Activated naive CD4-positive, alpha-beta T cell treated with anti-CD3 and anti-CD28 coated beads, Interleukin-2, amount 50 U/mL, for 24 hours (primary cell): ENCODE measurements at regions not wholly inside any gene's neighbourhood (a gene's known extent, or its start where the extent isn't known, plus 50 kb on each side); places are given as distances from the start of the nearest gene placed in this dataset.
"Not testable (repeated sequence)": the region's sequence is repeated elsewhere in the genome, so short reads cannot be mapped to it uniquely, and the experiment has no call there.

Experiments used
- H3K27ac Mint-ChIP-seq: one replicate; pipeline ENCODE4 v1.8.0; 2021; ENCODE audit warnings: mild to moderate bottlenecking, mixed read lengths
- H3K27me3 Mint-ChIP-seq: one replicate; pipeline ENCODE4 v1.8.0; 2021; ENCODE audit warnings: mixed read lengths
- H3K36me3 Mint-ChIP-seq: one replicate; pipeline ENCODE4 v1.8.0; 2021; ENCODE audit warnings: mixed read lengths
- H3K4me1 Mint-ChIP-seq: one replicate; pipeline ENCODE4 v1.8.0; 2021; ENCODE audit warnings: mixed read lengths
- H3K4me3 Mint-ChIP-seq: one replicate; pipeline ENCODE4 v1.8.0; 2021; ENCODE audit warnings: mild to moderate bottlenecking, mixed read lengths
- H3K9me3 Mint-ChIP-seq: one replicate; pipeline ENCODE4 v1.8.0; 2021; ENCODE audit warnings: mixed read lengths

DNA sequence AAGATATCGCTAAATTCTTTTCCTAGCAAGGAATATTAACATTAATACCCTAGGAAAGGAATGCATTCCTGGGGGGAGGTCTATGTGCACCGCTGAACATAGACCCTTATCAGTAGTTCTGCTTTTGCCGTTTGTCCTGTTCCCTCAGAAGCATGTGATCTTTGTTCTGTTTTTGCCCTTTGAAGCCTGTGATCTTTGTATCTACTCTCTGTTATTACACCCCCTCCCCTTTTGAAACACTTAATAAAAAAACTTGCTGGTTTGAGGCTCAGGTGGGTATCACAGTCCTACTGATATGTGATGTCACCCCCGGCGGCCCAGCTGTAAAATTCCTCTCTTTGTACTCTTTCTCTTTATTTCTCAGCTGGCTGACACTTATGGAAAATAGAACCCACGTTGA lies 172.5 kb downstream of the LIG4 start:
- not testable (repeated sequence) for H3K9me3 Mint-ChIP-seq, H3K36me3 Mint-ChIP-seq, H3K27me3 Mint-ChIP-seq, H3K27ac Mint-ChIP-seq, H3K4me1 Mint-ChIP-seq, H3K4me3 Mint-ChIP-seq

DNA sequence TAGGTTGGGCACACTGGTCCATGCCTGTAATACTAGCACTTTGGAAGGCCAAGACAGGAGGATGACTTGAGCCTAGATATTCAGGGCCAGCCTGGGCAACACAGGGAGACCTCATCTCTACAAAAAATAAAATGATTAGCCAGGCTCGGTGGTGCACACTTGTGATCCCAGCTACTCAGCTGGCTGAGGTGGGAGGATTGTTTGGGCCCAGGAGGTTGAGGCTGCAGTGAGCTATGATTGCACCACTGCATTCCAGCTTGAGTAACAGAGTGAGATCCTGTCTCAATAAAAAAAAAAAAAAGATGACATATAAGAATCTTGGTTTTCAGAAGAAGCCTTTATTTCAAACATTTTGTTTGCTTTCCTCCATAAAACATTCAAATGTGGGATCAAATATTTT lies 178.0 kb downstream of the LIG4 start:
- Mint-ChIP-seq H3K27ac (no peak overlapping the region), H3K27me3 (no peaks in the 10 kb centered on the region), H3K4me1 (no peaks in the 10 kb centered on the region), H3K36me3 (no peaks in the 10 kb centered on the region), H3K4me3 (no peak overlapping the region), H3K9me3 (peaks cover 7% of the 10 kb centered on the region)

DNA sequence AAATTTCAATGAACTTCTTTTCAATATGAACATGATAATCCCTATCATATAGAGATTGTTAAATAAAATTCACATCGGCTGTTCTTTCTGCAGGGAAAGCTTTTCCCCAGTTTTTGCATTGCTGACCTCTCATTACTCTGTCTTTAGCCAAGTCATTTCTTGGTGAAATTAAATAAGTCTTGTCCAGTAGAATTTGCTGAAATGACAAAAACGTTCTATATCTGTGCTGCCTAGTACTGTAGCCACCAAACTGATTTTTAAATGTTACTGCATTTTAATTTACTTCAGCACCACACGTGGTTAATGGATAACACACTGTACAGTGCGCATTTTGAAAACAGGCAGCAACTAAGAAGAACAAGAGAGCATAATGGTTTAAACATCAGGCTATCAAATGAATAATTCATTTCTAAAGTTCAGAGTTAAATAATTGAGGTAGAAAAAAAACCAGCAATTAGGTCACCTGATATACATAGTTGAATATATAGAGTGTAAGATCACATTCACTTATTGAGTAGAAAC lies 178.9 kb downstream of the LIG4 start:
- Mint-ChIP-seq H3K36me3 (no peaks in the 10 kb centered on the region), H3K4me3 (no peak overlapping the region), H3K27me3 (peaks cover under 1% of the 10 kb centered on the region), H3K9me3 (peaks cover 7% of the 10 kb centered on the region), H3K27ac (no peak overlapping the region), H3K4me1 (no peaks in the 10 kb centered on the region)

DNA sequence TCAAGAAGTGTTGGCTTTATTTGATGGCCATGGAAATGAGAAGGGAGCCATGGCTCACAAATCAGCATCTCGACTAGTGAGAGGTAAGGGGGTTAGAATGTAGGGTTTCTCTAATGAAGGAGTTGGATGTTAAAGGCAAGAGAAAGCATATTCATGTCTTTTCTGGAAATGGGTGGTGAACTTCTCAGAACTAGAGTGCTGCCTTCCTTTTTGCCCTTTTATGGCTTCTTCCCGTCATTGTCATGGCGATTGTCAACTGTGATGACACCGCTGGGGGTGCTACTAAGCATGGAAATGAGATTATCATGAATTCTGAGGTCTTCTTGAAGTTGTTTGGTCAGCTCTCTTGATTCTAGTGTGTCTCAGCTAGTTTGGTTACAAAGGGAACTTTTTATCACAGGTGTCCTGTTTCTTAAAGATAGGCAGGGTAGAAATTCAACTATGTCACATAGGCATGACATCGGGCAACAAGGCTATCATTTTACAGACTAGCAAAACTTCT lies 180.4 kb downstream of the LIG4 start:
- Mint-ChIP-seq H3K27ac (no peak overlapping the region), H3K36me3 (no peaks in the 10 kb centered on the region), H3K4me1 (no peaks in the 10 kb centered on the region), H3K4me3 (no peak overlapping the region), H3K9me3 (peaks cover 7% of the 10 kb centered on the region), H3K27me3 (peaks cover 1% of the 10 kb centered on the region)

DNA sequence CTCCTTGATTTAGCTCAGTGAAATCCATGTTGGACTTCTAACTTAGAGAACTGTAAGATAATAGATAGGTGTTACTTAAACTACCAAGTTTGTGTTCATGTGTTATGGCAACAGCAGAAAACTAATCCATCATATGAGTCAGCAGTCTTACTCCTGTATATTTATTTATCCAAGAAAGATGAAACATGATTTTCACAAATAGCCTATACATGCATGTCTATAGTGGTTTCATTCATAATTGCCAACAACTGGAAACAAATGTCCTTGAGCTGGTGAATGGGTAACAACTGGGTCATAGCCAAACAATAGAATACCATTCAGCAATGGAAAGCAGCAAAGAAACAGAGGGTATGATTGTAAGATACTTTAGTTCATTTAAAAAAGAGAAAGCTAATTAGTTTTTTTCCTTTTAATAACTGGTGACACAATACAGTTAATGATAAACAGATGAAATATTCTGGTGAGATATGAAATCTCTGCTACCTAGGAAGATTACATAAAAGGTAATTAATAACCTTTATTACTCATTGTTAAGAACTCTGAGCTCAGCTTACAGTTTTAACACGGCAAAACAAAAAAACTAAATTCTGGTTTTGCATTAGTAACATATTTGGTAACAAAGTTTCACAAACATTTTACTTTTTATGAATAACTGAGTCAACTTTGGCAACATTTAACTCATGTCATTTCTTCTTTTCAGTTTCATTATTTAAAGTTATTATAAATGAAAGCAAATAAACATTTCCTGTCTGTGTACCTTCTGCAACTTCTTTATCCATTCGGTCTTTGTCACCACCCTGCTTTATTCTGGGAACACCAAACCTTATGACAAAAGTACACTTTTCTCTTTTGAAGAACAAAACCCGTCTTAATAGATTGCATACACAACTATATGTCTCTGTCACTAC lies 181.3 kb downstream of the LIG4 start:
- Mint-ChIP-seq H3K27ac (no peak overlapping the region), H3K4me1 (no peaks in the 10 kb centered on the region), H3K9me3 (peaks cover 7% of the 10 kb centered on the region), H3K36me3 (no peaks in the 10 kb centered on the region), H3K4me3 (no peak overlapping the region), H3K27me3 (peaks cover 3% of the 10 kb centered on the region)

DNA sequence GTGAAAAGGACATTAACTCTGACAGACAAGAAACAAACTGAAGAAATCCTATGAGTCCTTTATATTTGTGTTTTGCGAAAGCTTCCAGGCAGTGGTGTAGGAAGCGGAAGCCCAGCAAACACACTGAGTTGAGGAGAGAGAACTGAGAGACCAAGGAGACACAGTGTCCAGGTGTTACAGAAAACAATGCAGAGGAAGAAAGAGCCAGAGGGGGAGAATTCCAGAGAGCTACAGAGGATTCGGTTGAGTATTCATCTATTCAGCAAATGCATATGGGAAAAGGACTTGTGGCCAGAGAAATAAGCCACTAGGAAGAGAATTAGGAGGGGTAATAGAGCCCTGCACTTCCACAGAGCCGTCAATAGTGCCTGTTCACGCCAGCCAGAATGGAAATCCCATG lies 183.5 kb downstream of the LIG4 start:
- Mint-ChIP-seq H3K4me3 (no peak overlapping the region), H3K9me3 (peaks cover 7% of the 10 kb centered on the region), H3K4me1 (no peaks in the 10 kb centered on the region), H3K36me3 (no peaks in the 10 kb centered on the region), H3K27me3 (peaks cover 4% of the 10 kb centered on the region), H3K27ac (no peak overlapping the region)

DNA sequence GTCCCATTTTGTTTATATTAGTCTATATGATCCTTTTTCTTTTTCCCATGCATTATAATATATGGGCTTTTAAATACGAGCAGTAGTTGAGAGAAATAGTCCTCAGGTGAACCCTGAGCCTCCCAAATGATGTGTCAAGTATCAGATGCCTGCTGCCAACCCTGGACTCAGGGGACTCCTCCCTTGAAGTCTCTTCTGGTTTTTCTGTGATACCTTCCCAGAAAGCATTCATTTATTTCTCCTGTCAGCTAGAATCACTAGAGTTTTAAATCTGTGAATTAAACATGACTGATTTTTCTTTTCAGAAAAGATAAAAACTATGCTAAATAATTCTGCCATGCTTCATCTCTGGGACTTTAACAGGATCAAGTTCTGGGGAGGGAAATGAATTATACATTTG lies 184.6 kb downstream of the LIG4 start:
- Mint-ChIP-seq H3K27ac (no peak overlapping the region), H3K27me3 (peaks cover 5% of the 10 kb centered on the region), H3K36me3 (no peaks in the 10 kb centered on the region), H3K9me3 (no peaks in the 10 kb centered on the region), H3K4me1 (no peaks in the 10 kb centered on the region), H3K4me3 (no peak overlapping the region)

DNA sequence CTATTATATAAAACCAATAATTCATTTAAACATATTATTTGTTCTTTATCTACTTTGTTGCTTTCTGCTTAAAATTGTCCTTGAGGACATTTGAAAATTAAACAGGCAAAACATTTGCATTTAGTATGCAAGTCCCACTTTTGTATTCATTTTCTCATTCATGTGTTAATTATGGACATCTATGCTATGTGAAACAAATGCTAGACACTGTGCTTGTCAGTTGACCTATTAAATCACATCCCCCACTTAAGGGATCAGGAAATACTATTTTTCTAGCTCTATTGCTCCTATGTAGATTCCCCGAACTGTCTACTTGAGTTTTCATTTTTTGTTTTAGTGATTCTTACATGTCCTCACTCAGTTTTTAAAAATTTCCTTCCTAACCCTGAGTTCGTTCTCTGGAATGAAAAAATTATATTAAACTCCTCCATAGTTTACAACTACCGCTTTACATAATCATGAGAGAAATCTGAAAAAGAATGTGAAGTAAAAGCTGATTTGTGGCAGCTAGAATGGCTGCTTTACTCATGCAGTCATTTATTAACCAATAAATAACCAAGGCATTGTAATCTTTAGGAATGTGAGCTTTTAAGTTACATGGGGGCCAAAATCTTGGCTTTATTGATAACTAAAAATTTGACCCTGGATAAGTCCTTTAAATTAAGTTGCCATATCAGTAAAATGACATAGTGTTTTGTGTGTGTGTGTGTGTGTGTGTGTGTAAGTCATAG lies 188.5 kb downstream of the LIG4 start:
- no peak overlapping the region for H3K27ac Mint-ChIP-seq
- H3K9me3 Mint-ChIP-seq: no peaks in the 10 kb centered on the region
- no peak overlapping the region for H3K4me3 Mint-ChIP-seq
- no peaks in the 10 kb centered on the region for H3K4me1 Mint-ChIP-seq
- no peaks in the 10 kb centered on the region for H3K36me3 Mint-ChIP-seq
- peaks cover 5% of the 10 kb centered on the region for H3K27me3 Mint-ChIP-seq

DNA sequence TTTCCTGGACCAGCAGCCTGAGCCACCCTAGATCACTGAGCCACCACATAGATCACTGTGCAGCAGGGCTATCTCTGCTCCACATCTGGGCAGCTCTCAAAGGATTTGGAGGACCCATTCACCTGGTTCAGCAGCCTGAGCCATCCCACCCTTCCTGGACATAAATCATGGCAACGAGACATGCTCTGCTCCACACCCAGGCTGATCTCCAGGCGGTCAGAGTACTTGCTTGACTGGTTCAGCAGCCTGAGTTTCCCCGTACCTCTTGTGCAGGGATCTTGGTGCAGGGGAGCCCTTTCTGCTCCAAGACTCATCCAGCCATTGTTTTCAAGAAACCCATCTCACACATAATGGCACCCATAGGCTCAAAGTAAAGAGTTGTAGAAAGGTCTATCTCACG lies 195.3 kb downstream of the LIG4 start:
- H3K4me3 Mint-ChIP-seq: no peak overlapping the region
- H3K27me3 Mint-ChIP-seq: no peaks in the 10 kb centered on the region
- no peaks in the 10 kb centered on the region for H3K9me3 Mint-ChIP-seq
- no peak overlapping the region for H3K27ac Mint-ChIP-seq
- no peaks in the 10 kb centered on the region for H3K36me3 Mint-ChIP-seq
- no peaks in the 10 kb centered on the region for H3K4me1 Mint-ChIP-seq

DNA sequence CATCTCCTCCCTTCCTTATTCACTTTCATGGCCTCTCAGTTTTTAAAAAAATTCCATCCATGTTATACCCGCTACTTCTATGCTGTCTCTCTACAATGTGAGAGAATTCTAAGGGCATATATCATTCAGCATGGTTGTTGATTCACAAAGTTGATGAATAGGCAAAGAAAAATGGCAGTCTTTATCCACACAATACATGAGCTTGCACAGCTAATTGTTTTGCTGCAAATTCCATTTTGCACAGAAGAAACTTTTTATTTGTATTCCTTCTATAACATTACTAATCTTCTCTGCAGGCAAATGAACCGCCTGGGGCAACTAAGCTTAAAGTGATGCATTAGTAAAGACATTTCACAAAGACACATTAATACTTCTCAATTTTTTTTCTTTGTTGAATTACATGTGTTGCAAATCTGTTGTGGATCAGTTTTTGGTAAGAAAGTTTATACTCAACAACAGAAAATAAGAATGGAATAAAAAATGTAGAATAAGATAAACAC lies 196.9 kb downstream of the LIG4 start:
- no peak overlapping the region for H3K27ac Mint-ChIP-seq
- H3K36me3 Mint-ChIP-seq: no peaks in the 10 kb centered on the region
- no peaks in the 10 kb centered on the region for H3K4me1 Mint-ChIP-seq
- peaks cover 2% of the 10 kb centered on the region for H3K27me3 Mint-ChIP-seq
- no peaks in the 10 kb centered on the region for H3K9me3 Mint-ChIP-seq
- H3K4me3 Mint-ChIP-seq: no peak overlapping the region

DNA sequence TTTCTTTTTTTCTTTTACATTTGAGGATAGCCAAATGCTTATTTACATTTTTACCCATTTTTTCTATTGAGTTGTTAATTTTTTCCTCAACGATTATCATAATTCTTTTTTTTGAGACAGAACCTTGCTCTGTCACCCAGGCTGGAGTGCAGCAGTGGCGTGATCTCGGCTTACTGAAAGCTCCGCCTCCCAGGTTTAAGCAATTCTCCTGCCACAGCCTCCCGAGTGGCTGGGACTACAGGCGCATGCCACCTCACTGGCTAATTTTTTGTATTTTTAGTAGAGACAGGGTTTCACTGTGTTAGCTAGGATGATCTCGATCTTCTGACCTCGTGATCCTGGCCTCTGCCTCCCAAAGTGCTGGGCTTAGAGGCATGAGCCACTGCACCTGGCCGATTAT lies 208.7 kb downstream of the LIG4 start:
- Mint-ChIP-seq H3K27ac (no peak overlapping the region), H3K36me3 (no peaks in the 10 kb centered on the region), H3K9me3 (no peaks in the 10 kb centered on the region), H3K4me3 (no peak overlapping the region), H3K4me1 (no peaks in the 10 kb centered on the region), H3K27me3 (no peaks in the 10 kb centered on the region)

DNA sequence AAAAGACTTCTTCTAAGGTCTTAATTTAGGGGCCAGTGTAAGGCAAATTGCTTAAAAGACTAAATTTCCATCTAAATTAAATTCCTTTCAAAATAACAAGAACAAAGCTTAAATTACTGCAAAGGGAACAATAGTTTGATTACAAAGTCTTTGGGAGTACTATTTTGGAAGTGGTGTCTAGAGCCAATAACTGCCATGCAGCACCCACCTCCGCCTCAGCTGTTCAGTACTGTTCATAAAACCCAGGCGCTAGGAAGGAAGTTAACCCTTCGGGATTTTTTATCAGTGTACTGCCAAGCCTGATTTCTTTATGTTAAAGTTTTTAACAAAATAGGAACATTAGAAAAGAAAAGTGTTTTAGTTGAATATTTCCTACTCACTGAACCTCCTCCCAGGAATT lies 210.1 kb downstream of the LIG4 start:
- H3K9me3 Mint-ChIP-seq: no peaks in the 10 kb centered on the region
- H3K27ac Mint-ChIP-seq: no peak overlapping the region
- H3K4me1 Mint-ChIP-seq: no peaks in the 10 kb centered on the region
- H3K36me3 Mint-ChIP-seq: no peaks in the 10 kb centered on the region
- H3K27me3 Mint-ChIP-seq: no peaks in the 10 kb centered on the region
- H3K4me3 Mint-ChIP-seq: no peak overlapping the region

DNA sequence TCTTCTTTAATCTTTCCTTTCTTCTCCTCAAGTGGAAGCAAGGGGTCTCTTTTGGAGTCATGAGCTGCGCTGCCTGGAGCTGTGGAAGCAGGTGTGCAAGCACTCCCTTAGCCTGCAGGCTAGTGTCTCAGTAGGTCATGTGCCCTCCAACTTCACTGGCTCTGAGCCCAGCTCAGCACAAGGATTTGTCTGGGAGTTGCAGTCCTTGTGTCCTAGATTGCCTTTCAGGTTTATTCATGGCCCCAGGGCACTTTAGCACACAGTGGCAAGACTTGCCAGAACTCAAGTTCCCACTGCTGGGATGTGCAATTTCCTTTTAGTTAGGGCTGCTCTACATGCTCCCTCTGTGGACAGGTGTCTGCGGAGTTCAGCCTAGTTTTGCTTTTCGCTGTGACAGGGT lies 211.7 kb downstream of the LIG4 start:
- Mint-ChIP-seq H3K27me3 (no peaks in the 10 kb centered on the region), H3K36me3 (no peaks in the 10 kb centered on the region), H3K4me1 (no peaks in the 10 kb centered on the region), H3K27ac (no peak overlapping the region), H3K4me3 (no peak overlapping the region), H3K9me3 (peaks cover 4% of the 10 kb centered on the region)

DNA sequence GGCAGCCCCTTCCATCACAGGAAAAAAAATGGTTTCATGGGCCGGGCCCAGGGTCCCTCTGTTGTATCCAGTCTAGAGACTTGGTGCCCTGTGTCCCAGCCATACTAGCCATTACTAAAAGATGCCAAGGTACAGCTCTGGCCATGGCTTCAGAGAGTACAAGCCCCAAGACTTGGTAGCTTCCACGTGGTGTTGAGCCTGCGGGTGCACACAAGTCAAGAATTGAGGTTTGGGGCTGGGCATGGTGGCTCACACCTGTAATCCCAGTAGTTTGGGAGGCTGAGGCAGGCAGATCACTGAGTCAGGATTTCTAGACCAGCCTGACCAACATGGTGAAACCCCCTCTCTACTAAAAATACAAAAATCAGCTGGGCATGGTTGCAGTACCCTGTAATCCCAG lies 214.3 kb downstream of the LIG4 start:
- Mint-ChIP-seq H3K4me1 (peaks cover 3% of the 10 kb centered on the region), H3K9me3 (peaks cover 11% of the 10 kb centered on the region), H3K4me3 (no peak overlapping the region), H3K27me3 (no peaks in the 10 kb centered on the region), H3K27ac (no peak overlapping the region), H3K36me3 (no peaks in the 10 kb centered on the region)

DNA sequence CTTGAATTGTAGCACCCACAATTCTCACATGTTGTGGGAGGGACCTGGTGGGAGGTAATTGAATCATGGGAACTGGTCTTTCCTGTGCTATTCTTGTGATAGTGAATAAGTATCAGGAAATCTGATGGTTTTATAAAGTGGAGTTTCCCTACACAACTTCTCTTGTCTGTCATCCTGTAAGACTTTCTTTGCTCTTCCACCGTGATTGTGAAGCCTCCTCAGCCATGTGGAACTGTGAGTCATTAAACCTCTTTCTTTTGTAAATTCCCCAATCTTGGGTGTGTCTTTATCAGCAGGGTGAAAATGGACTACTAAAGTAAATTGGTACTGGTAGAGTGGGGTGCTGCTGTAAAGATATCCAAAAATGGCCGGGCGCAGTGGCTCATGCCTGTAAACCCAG lies 215.6 kb downstream of the LIG4 start:
- Mint-ChIP-seq H3K27ac (no peak overlapping the region), H3K27me3 (no peaks in the 10 kb centered on the region), H3K36me3 (no peaks in the 10 kb centered on the region), H3K9me3 (peaks cover 11% of the 10 kb centered on the region), H3K4me1 (peaks cover 3% of the 10 kb centered on the region), H3K4me3 (no peak overlapping the region)

DNA sequence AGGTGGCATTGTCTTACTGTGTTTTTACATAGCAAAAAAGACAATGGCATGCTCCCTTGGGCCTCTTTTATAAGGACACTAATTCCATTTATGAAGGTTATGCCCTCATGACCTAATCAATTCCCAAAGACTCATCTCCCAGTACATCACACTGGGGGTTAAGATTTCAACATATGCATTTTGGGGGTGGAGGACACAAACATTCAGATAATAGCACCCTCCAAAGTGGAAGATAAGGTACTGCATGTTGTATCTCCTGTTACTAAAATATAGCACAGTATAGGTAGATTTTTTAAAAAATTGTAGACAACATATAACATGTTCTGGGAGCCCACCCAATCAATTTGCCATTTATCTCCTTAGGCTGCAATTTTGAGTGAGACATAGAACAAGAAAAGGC lies 221.2 kb downstream of the LIG4 start:
- H3K4me3 Mint-ChIP-seq: no peak overlapping the region
- H3K4me1 Mint-ChIP-seq: peaks cover 3% of the 10 kb centered on the region
- H3K36me3 Mint-ChIP-seq: no peaks in the 10 kb centered on the region
- H3K9me3 Mint-ChIP-seq: peaks cover 11% of the 10 kb centered on the region
- H3K27me3 Mint-ChIP-seq: no peaks in the 10 kb centered on the region
- H3K27ac Mint-ChIP-seq: no peak overlapping the region
